ENCODE measurements at regions not wholly inside any gene's neighbourhood (a gene's known extent, or its start where the extent isn't known, plus 50 kb on each side); places are given as distances from the start of the nearest gene placed in this dataset.

DNA sequence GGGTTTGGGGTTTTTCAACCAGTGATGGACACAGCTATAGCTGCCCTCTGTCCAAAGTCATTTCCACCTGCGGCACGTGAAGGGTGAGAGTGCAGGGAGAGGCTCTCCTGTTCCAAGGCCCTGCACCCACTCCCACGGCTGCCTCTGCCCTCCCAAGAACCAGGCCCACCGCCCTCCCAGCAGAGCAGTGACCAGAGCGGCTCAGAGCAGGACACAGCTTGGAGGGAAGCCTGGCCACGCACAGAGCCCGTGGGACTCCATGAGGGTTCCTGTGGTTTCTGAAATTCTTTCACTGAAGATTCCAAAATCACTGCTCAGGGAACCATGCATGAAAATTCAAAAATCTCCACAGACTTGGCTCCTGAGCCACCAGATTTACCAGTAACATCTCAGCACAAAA lies 67.3 kb upstream of the SALL3 start:
- H3K36me3 ChIP-seq (ENCODE audit: low read depth): no peaks in the 10 kb centered on the region
- no peak overlapping the region for H3K4me2 ChIP-seq (ENCODE audit: unreplicated experiment)
- H2AFZ ChIP-seq: no peak overlapping the region
- no peaks in the 10 kb centered on the region for H3K9me2 ChIP-seq (ENCODE audit: insufficient read depth)
- H3K9ac ChIP-seq: no peak overlapping the region
- no peak overlapping the region for H3K4me3 ChIP-seq
- TF ChIP-seq EZH2phosphoT487 (IDR thresholded peaks at IDR 0.05; ENCODE audit: insufficient read depth, low read depth): no peak
- no peak for TF ChIP-seq EZH2 (IDR thresholded peaks at IDR 0.05; ENCODE audit: insufficient read depth, poor library complexity, severe bottlenecking)
- H3K27ac ChIP-seq: no peak overlapping the region
- H3K9me3 ChIP-seq (ENCODE audit: low read depth): no peaks in the 10 kb centered on the region
- WGBS, 2 experiments (ENCODE audit: low coverage in 1 of 2, low lambda C conversion rate in 2 of 2, missing lambda C conversion rate in 2 of 2): 38 to 48% methylated on average over 7 of the region's 7 CpGs
- DNase-seq: no peak
- in situ Hi-C loops (cut with MboI): no loop called here
- no peaks in the 10 kb centered on the region for H4K20me1 ChIP-seq (ENCODE audit: insufficient read depth)
- no peaks in the 10 kb centered on the region for H3F3A ChIP-seq (ENCODE audit: insufficient read depth)
- H3K27me3 ChIP-seq (replicated peaks; ENCODE audit: insufficient read depth): no peaks in the 10 kb centered on the region
- no peaks in the 10 kb centered on the region for H3K4me1 ChIP-seq (ENCODE audit: insufficient read depth)
- no peaks in the 10 kb centered on the region for H3K79me2 ChIP-seq (ENCODE audit: insufficient read depth)

DNA sequence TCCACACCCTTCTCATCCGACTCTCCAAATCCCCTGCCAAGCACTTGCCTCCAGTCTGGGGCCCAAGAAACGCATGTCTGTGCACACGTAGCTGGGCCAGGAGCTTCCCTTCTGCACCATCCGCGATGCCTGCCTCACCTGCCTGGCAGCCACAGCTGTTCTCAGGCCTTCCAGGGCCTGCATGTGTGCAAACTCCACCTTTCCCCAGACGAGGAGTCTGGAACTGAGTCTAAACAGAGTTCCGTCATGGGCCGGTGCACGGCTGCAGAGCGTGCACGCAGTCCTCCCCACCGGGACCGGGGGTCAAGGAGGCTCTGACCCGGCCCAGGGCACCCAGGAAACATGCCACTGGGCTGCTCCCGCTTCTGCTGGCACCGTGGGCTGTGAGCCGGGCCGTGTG lies 66.8 kb upstream of the SALL3 start:
- H3K9me2 ChIP-seq (ENCODE audit: insufficient read depth): no peaks in the 10 kb centered on the region
- TF ChIP-seq EZH2 (IDR thresholded peaks at IDR 0.05; ENCODE audit: insufficient read depth, poor library complexity, severe bottlenecking): no peak
- TF ChIP-seq EZH2phosphoT487 (IDR thresholded peaks at IDR 0.05; ENCODE audit: insufficient read depth, low read depth): no peak
- in situ Hi-C loops (cut with MboI): no loop called here
- H3K9me3 ChIP-seq (ENCODE audit: low read depth): no peaks in the 10 kb centered on the region
- WGBS, 2 experiments (ENCODE audit: low coverage in 1 of 2, low lambda C conversion rate in 2 of 2, missing lambda C conversion rate in 2 of 2): 45 to 55% methylated on average over 18 of the region's 18 CpGs
- no peak overlapping the region for H3K9ac ChIP-seq
- no peaks in the 10 kb centered on the region for H4K20me1 ChIP-seq (ENCODE audit: insufficient read depth)
- no peaks in the 10 kb centered on the region for H3F3A ChIP-seq (ENCODE audit: insufficient read depth)
- H2AFZ ChIP-seq: no peak overlapping the region
- no peaks in the 10 kb centered on the region for H3K4me1 ChIP-seq (ENCODE audit: insufficient read depth)
- no peak overlapping the region for H3K4me3 ChIP-seq
- H3K79me2 ChIP-seq (ENCODE audit: insufficient read depth): no peaks in the 10 kb centered on the region
- H3K4me2 ChIP-seq (ENCODE audit: unreplicated experiment): no peak overlapping the region
- H3K27me3 ChIP-seq (replicated peaks; ENCODE audit: insufficient read depth): no peaks in the 10 kb centered on the region
- no peak overlapping the region for H3K27ac ChIP-seq
- no peaks in the 10 kb centered on the region for H3K36me3 ChIP-seq (ENCODE audit: low read depth)
- DNase-seq: no peak

DNA sequence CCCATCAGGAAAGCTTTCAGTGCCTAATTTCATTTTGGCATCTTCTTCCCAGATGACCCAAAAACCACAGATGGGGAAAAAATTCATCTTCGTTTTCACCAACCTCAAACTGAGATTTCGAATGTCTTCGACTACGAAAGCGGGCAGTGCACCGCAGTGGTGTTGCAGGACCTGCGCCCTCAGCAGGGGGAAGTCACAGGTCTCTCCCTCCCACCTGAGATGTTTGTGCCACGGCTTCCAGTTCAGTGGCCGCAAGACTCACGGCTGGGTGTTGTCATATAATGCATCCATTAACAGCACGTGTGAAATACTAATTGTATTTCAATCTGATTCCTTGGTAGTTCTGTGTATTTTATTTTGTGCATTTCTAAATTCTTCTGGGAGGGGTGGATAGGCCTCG lies 66.2 kb upstream of the SALL3 start:
- H3K9ac ChIP-seq: no peak overlapping the region
- H3K36me3 ChIP-seq (ENCODE audit: low read depth): no peaks in the 10 kb centered on the region
- in situ Hi-C loops (cut with MboI): no loop called here
- no peaks in the 10 kb centered on the region for H4K20me1 ChIP-seq (ENCODE audit: insufficient read depth)
- H3K27me3 ChIP-seq (replicated peaks; ENCODE audit: insufficient read depth): no peaks in the 10 kb centered on the region
- H3K9me3 ChIP-seq (ENCODE audit: low read depth): no peaks in the 10 kb centered on the region
- H3K4me2 ChIP-seq (ENCODE audit: unreplicated experiment): no peak overlapping the region
- TF ChIP-seq EZH2 (IDR thresholded peaks at IDR 0.05; ENCODE audit: insufficient read depth, poor library complexity, severe bottlenecking) (no peak), EZH2phosphoT487 (IDR thresholded peaks at IDR 0.05; ENCODE audit: insufficient read depth, low read depth) (no peak)
- no peaks in the 10 kb centered on the region for H3K79me2 ChIP-seq (ENCODE audit: insufficient read depth)
- no peak overlapping the region for H2AFZ ChIP-seq
- no peak overlapping the region for H3K4me3 ChIP-seq
- no peaks in the 10 kb centered on the region for H3F3A ChIP-seq (ENCODE audit: insufficient read depth)
- no peak overlapping the region for H3K27ac ChIP-seq
- WGBS, 2 experiments (ENCODE audit: low coverage in 1 of 2, low lambda C conversion rate in 2 of 2, missing lambda C conversion rate in 2 of 2): 55 to 62% methylated on average over 12 of the region's 12 CpGs
- no peak for DNase-seq
- no peaks in the 10 kb centered on the region for H3K9me2 ChIP-seq (ENCODE audit: insufficient read depth)
- H3K4me1 ChIP-seq (ENCODE audit: insufficient read depth): no peaks in the 10 kb centered on the region

DNA sequence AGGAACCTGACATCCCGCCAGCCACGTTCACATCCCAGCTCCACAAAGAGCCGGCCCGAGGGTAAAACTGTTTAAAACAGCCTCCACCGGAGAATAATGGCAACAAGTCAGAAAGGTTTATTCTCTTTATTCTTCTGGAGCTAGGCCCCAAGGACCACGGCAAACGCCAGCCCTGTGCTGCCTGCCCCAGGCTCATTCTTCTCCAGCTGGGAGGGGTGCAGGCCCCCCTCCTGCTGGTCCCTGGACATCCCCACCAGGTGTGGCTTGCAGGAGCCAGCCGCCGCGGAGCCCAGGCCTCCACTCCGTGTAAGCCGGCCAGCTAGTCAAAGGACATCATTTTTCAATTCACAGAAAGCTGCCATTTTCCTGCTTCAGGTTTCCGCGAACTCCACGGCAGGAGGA lies 65.8 kb upstream of the SALL3 start:
- in situ Hi-C loops (cut with MboI): no loop called here
- no peak overlapping the region for H3K9ac ChIP-seq
- no peak overlapping the region for H3K27ac ChIP-seq
- H3K79me2 ChIP-seq (ENCODE audit: insufficient read depth): no peaks in the 10 kb centered on the region
- H3K27me3 ChIP-seq (replicated peaks; ENCODE audit: insufficient read depth): no peaks in the 10 kb centered on the region
- H3K9me2 ChIP-seq (ENCODE audit: insufficient read depth): no peaks in the 10 kb centered on the region
- no peaks in the 10 kb centered on the region for H3F3A ChIP-seq (ENCODE audit: insufficient read depth)
- TF ChIP-seq EZH2phosphoT487 (IDR thresholded peaks at IDR 0.05; ENCODE audit: insufficient read depth, low read depth): no peak
- TF ChIP-seq EZH2 (IDR thresholded peaks at IDR 0.05; ENCODE audit: insufficient read depth, poor library complexity, severe bottlenecking): no peak
- no peaks in the 10 kb centered on the region for H4K20me1 ChIP-seq (ENCODE audit: insufficient read depth)
- no peak for DNase-seq
- no peak overlapping the region for H2AFZ ChIP-seq
- H3K4me3 ChIP-seq: no peak overlapping the region
- no peaks in the 10 kb centered on the region for H3K4me1 ChIP-seq (ENCODE audit: insufficient read depth)
- H3K9me3 ChIP-seq (ENCODE audit: low read depth): no peaks in the 10 kb centered on the region
- no peak overlapping the region for H3K4me2 ChIP-seq (ENCODE audit: unreplicated experiment)
- H3K36me3 ChIP-seq (ENCODE audit: low read depth): no peaks in the 10 kb centered on the region
- 32 to 57% methylated on average over 8 to 15 of the region's 15 CpGs for WGBS, 2 experiments (ENCODE audit: low coverage in 1 of 2, low lambda C conversion rate in 2 of 2, missing lambda C conversion rate in 2 of 2)
